K562 (cell line): ENCODE measurements at regions not wholly inside any gene's neighbourhood (a gene's known extent, or its start where the extent isn't known, plus 50 kb on each side); places are given as distances from the start of the nearest gene placed in this dataset.

Source experiments
- CC2D1A ChIP-seq: fragments of 450-650 bp; IDR thresholded peaks from 2 replicates; pipeline ENCODE4 v1.6.1; 2017; ENCODE audit warnings: mild to moderate bottlenecking
- HNRNPUL1 ChIP-seq: fragments of 200-400 bp; formaldehyde crosslinking; IDR thresholded peaks from 2 replicates; pipeline ENCODE4 v1.6.1; 2017; ENCODE audit warnings: low read length
- MCM3 ChIP-seq: fragments of 450-650 bp; IDR thresholded peaks from 2 replicates; pipeline ENCODE4 v1.6.1; 2016
- NFE2L1 ChIP-seq: fragments of 450-650 bp; IDR thresholded peaks from 2 replicates; pipeline ENCODE4 v1.6.1; 2016; ENCODE audit warnings: missing genetic modification characterization, low read depth, mild to moderate bottlenecking, missing compliant biosample characterization, moderate library complexity, borderline replicate concordance
- SAFB2 ChIP-seq: fragments of 200-400 bp; formaldehyde crosslinking; IDR thresholded peaks from 2 replicates; pipeline ENCODE4 v1.6.1; 2018; ENCODE audit warnings: borderline replicate concordance, low read length, low read depth, moderate library complexity; ENCODE audit not compliant: severe bottlenecking
- TARDBP ChIP-seq: fragments of 450-650 bp; IDR thresholded peaks from 2 replicates; pipeline ENCODE4 v1.6.1; 2016
- ZBTB17 ChIP-seq: fragments of 450-650 bp; formaldehyde crosslinking; IDR thresholded peaks from 2 replicates; pipeline ENCODE4 v1.4.0; 2020; ENCODE audit warnings: mild to moderate bottlenecking
- ZNF165 ChIP-seq: fragments of 250-450 bp; sonication (Bioruptor Pico); IDR thresholded peaks from 2 replicates; pipeline ENCODE4 v1.4.0; 2020; ENCODE audit warnings: borderline replicate concordance
- ZNF217 ChIP-seq: sonication (generic); formaldehyde crosslinking; IDR thresholded peaks from 2 replicates; pipeline ENCODE4 v1.8.0; 2022; ENCODE audit warnings: mild to moderate bottlenecking, missing genetic modification reagents
- ZNF263 ChIP-seq: sonication (generic); formaldehyde crosslinking; IDR thresholded peaks from 2 replicates; pipeline ENCODE4 v1.8.0; 2022; ENCODE audit warnings: mild to moderate bottlenecking, missing genetic modification reagents, borderline replicate concordance
- TF ChIP-seq, protein P1 (sequence below), 2 experiments: fragments of 450-650 bp; IDR thresholded peaks; 2 replicates each; pipeline ENCODE4 v1.6.1; 2016; ENCODE audit warnings: mild to moderate bottlenecking in 2 of 2, borderline replicate concordance in 1 of 2, low read depth in 1 of 2, moderate library complexity in 1 of 2
- TF ChIP-seq, protein P2 (sequence below): sonication (generic); formaldehyde crosslinking; IDR thresholded peaks from 2 replicates; pipeline ENCODE4 v1.9.0; 2022; ENCODE audit warnings: mild to moderate bottlenecking, missing genetic modification reagents
- TF ChIP-seq, protein P3 (sequence below): fragments of 250-450 bp; sonication (Bioruptor Pico); IDR thresholded peaks from 2 replicates; pipeline ENCODE4 v1.5.0; 2020; ENCODE audit warnings: mild to moderate bottlenecking, borderline replicate concordance
- TF ChIP-seq, protein P4 (sequence below): fragments of 450-650 bp; formaldehyde crosslinking; IDR thresholded peaks from 2 replicates; pipeline ENCODE4 v1.4.0; 2022; ENCODE audit warnings: mild to moderate bottlenecking, moderate library complexity
- TF ChIP-seq, protein P5 (sequence below): fragments of 250-450 bp; sonication (Bioruptor Pico); IDR thresholded peaks from 2 replicates; pipeline ENCODE4 v1.9.0; 2021; ENCODE audit warnings: mild to moderate bottlenecking

DNA sequence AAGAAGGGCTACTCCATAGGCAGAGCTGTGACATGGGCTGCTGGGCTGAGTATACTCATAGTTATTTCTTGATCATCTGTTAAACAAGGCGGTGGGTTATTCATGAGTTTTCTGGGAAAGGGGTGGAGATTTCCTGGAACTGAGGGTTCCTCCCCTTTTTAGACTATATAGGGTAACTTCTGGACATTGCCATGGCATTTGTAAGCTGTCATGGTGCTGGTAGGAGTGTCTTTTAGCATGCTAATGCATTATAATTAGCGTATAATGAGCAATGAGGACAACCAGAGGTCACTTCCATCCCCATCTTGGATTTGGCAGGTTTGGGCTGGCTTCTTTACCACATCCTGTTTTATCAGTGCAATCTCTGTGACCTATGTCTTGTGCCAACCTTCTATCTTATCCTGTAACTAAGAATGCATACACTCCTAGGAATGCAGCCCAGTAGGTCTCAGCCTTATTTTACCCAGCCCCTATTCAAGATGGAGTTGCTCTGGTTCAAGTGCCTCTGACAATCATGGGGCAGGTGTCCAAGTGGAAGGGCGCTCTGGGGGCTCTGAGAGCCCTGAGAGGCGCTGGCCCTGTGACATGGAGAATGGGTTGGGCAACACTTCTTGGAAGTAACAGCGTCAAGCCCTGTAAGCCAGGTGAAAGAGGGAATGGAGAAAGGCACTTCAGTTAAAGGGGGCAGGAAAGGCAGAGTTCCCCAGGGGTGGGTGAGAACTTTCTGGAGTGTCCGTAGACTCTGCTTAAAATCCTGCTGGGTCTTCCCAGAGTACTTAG lies 354.2 kb upstream of the SULF2 start (continued):
- TF ChIP-seq, protein P1, sequence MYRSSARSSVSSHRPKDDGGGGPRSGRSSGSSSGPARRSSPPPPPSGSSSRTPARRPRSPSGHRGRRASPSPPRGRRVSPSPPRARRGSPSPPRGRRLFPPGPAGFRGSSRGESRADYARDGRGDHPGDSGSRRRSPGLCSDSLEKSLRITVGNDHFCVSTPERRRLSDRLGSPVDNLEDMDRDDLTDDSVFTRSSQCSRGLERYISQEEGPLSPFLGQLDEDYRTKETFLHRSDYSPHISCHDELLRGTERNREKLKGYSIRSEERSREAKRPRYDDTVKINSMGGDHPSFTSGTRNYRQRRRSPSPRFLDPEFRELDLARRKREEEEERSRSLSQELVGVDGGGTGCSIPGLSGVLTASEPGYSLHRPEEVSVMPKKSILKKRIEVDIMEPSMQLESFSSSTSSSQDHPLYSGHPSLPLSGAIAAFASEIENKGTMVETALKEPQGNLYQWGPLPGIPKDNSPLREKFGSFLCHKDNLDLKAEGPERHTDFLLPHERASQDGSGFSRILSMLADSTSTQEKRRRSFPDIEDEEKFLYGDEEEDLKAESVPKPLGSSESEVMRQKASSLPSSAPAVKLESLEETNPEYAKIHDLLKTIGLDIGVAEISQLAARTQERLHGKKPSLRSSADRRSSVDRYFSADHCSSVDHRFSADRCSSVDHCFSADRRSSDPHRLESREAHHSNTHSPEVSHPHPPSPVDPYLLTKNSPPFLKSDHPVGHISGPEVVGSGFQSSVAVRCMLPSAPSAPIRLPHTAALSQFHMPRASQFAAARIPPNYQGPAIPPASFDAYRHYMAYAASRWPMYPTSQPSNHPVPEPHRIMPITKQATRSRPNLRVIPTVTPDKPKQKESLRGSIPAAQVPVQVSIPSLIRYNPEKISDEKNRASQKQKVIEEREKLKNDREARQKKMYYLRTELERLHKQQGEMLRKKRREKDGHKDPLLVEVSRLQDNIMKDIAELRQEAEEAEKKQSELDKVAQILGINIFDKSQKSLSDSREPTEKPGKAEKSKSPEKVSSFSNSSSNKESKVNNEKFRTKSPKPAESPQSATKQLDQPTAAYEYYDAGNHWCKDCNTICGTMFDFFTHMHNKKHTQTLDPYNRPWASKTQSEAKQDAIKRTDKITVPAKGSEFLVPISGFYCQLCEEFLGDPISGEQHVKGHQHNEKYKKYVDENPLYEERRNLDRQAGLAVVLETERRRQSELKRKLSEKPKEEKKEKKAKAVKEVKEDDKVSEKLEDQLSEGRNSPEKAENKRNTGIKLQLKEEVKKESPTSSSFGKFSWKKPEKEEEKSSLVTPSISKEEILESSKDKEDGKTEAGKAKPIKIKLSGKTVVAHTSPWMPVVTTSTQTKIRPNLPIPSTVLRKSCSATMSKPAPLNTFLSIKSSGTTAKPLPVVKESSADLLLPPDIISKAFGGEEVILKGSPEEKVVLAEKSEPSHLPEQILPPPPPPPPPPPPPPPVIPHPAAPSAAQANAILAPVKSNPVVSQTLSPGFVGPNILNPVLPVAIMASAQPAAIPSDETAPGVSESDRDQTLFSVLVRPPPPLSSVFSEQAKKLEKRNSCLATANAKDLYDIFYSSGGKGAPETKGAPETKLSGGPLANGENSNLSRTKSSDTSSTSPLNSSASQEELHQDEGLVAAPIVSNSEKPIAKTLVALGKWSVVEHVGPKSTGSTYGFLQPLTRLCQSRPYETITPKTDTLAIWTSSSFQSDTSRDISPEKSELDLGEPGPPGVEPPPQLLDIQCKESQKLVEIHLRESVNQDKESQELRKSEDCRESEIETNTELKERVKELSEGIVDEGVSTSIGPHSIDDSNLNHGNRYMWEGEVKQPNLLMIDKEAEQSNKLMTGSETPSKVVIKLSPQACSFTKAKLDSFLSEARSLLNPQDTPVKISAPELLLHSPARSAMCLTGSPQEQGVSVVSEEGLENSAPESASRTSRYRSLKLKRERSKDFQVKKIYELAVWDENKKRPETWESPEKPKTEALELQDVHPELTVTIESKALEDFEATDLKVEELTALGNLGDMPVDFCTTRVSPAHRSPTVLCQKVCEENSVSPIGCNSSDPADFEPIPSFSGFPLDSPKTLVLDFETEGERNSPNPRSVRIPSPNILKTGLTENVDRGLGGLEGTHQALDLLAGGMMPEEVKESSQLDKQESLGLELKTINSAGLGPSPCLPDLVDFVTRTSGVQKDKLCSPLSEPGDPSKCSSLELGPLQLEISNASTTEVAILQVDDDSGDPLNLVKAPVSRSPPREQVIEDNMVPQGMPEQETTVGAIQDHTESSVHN (IDR thresholded peaks at IDR 0.05; ENCODE audit: borderline replicate concordance in 1 of 2, low read depth in 1 of 2) = no peak
- TF ChIP-seq, protein P2, sequence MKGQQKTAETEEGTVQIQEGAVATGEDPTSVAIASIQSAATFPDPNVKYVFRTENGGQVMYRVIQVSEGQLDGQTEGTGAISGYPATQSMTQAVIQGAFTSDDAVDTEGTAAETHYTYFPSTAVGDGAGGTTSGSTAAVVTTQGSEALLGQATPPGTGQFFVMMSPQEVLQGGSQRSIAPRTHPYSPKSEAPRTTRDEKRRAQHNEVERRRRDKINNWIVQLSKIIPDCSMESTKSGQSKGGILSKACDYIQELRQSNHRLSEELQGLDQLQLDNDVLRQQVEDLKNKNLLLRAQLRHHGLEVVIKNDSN = no peak
- TF ChIP-seq ZNF263 (no peak), HNRNPUL1 (no peak), NFE2L1 (peak; percentile 47; the same call in 1 of the 2 replicates), CC2D1A (no peak), ZNF217 (CRISPR knock-in tag) (no peak), ZBTB17 (CRISPR knock-in tag) (peak; percentile 96), ZNF165 (CRISPR knock-in tag) (peak; percentile 100), TARDBP (no peak), SAFB2 (no peak), MCM3 (no peak)
- TF ChIP-seq, protein P3, sequence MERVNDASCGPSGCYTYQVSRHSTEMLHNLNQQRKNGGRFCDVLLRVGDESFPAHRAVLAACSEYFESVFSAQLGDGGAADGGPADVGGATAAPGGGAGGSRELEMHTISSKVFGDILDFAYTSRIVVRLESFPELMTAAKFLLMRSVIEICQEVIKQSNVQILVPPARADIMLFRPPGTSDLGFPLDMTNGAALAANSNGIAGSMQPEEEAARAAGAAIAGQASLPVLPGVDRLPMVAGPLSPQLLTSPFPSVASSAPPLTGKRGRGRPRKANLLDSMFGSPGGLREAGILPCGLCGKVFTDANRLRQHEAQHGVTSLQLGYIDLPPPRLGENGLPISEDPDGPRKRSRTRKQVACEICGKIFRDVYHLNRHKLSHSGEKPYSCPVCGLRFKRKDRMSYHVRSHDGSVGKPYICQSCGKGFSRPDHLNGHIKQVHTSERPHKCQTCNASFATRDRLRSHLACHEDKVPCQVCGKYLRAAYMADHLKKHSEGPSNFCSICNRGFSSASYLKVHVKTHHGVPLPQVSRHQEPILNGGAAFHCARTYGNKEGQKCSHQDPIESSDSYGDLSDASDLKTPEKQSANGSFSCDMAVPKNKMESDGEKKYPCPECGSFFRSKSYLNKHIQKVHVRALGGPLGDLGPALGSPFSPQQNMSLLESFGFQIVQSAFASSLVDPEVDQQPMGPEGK = peak; percentile 100
- TF ChIP-seq, protein P4, sequence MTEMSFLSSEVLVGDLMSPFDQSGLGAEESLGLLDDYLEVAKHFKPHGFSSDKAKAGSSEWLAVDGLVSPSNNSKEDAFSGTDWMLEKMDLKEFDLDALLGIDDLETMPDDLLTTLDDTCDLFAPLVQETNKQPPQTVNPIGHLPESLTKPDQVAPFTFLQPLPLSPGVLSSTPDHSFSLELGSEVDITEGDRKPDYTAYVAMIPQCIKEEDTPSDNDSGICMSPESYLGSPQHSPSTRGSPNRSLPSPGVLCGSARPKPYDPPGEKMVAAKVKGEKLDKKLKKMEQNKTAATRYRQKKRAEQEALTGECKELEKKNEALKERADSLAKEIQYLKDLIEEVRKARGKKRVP (CRISPR knock-in tag) = peak; percentile 94
- TF ChIP-seq, protein P5, sequence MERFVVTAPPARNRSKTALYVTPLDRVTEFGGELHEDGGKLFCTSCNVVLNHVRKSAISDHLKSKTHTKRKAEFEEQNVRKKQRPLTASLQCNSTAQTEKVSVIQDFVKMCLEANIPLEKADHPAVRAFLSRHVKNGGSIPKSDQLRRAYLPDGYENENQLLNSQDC = no peak
